Lower leg skin (tissue), 3 donors: ENCODE measurements at regions not wholly inside any gene's neighbourhood (a gene's known extent, or its start where the extent isn't known, plus 50 kb on each side); places are given as distances from the start of the nearest gene placed in this dataset.

Source experiments
- POLR2A ChIP-seq, 2 donors: fragments of 450-650 bp; IDR thresholded peaks; one replicate each; pipeline ENCODE4 v1.6.1; 2016 to 2017; ENCODE audit warnings: antibody characterized with exemption in 2 of 2, mild to moderate bottlenecking in 1 of 2, moderate library complexity in 1 of 2
- TF ChIP-seq, protein P1 (sequence below), 3 donors: fragments of 450-650 bp; IDR thresholded peaks; one replicate each; pipeline ENCODE4 v1.5.1; 2016; ENCODE audit warnings: antibody characterized with exemption in 3 of 3, mild to moderate bottlenecking in 3 of 3, moderate library complexity in 2 of 3

GRCh38 chr15:69513986-69514385 is 61.4 kb downstream of the RPLP1 start:
- TF ChIP-seq, protein P1, sequence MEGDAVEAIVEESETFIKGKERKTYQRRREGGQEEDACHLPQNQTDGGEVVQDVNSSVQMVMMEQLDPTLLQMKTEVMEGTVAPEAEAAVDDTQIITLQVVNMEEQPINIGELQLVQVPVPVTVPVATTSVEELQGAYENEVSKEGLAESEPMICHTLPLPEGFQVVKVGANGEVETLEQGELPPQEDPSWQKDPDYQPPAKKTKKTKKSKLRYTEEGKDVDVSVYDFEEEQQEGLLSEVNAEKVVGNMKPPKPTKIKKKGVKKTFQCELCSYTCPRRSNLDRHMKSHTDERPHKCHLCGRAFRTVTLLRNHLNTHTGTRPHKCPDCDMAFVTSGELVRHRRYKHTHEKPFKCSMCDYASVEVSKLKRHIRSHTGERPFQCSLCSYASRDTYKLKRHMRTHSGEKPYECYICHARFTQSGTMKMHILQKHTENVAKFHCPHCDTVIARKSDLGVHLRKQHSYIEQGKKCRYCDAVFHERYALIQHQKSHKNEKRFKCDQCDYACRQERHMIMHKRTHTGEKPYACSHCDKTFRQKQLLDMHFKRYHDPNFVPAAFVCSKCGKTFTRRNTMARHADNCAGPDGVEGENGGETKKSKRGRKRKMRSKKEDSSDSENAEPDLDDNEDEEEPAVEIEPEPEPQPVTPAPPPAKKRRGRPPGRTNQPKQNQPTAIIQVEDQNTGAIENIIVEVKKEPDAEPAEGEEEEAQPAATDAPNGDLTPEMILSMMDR (IDR thresholded peaks at IDR 0.05), result no peak
- no peak for TF ChIP-seq POLR2A (IDR thresholded peaks at IDR 0.05)
